Liver (tissue), 8 donors: ENCODE measurements at regions not wholly inside any gene's neighbourhood (a gene's known extent, or its start where the extent isn't known, plus 50 kb on each side); places are given as distances from the start of the nearest gene placed in this dataset.

Experiments used
- DNase-seq: peaks from one replicate; pipeline ENCODE4 v3.0.0-alpha.2; 2017; ENCODE audit warnings: low spot score
- H3K27ac ChIP-seq, 2 donors: one replicate each; pipeline ENCODE4 v1.7.0; 2013; ENCODE audit warnings: inconsistent platforms in 2 of 2, low read length in 2 of 2, control low read depth in 1 of 2, low read depth in 1 of 2, mild to moderate bottlenecking in 1 of 2
- H3K27me3 ChIP-seq, 4 donors: one replicate each; pipeline versions ENCODE4 v1.6.1 to v1.7.0; 2013; ENCODE audit warnings: low read length in 3 of 4, inconsistent platforms in 1 of 4, mild to moderate bottlenecking in 1 of 4, moderate library complexity in 1 of 4; ENCODE audit not compliant: control insufficient read depth in 4 of 4, insufficient read depth in 4 of 4
- H3K36me3 ChIP-seq, 4 donors: one replicate each; pipeline versions ENCODE4 v1.6.1 to v1.7.0; 2013; ENCODE audit warnings: low read length in 3 of 4, mild to moderate bottlenecking in 3 of 4, low read depth in 1 of 4, moderate library complexity in 1 of 4; ENCODE audit not compliant: control insufficient read depth in 4 of 4, insufficient read depth in 3 of 4
- H3K4me1 ChIP-seq, 4 donors: one replicate each; pipeline versions ENCODE4 v1.6.1 to v1.7.0; 2013; ENCODE audit warnings: low read length in 3 of 4, mild to moderate bottlenecking in 3 of 4, moderate library complexity in 1 of 4; ENCODE audit not compliant: control insufficient read depth in 4 of 4, insufficient read depth in 4 of 4
- H3K4me3 ChIP-seq, 3 donors: one replicate each; pipeline versions ENCODE4 v1.6.1 to v1.7.0; 2013; ENCODE audit warnings: low read length in 3 of 3, control low read depth in 1 of 3, low read depth in 1 of 3, mild to moderate bottlenecking in 1 of 3
- H3K9ac ChIP-seq, 2 donors: one replicate each; pipeline ENCODE4 v1.7.0; 2013; ENCODE audit warnings: low read length in 2 of 2, mild to moderate bottlenecking in 2 of 2, moderate library complexity in 2 of 2, control low read depth in 1 of 2, low read depth in 1 of 2
- H3K9me3 ChIP-seq, 4 donors: one replicate each; pipeline versions ENCODE4 v1.6.1 to v1.7.0; 2013; ENCODE audit warnings: low read length in 3 of 4; ENCODE audit not compliant: control insufficient read depth in 4 of 4
- ATF3 ChIP-seq: IDR thresholded peaks from 2 replicates; pipeline ENCODE4 v1.6.1; 2016; ENCODE audit warnings: antibody characterized with exemption
- CTCF ChIP-seq: fragments of 150-350 bp; IDR thresholded peaks from 2 replicates; pipeline ENCODE4 v1.5.1; 2017; ENCODE audit warnings: improper control_type of control experiment, low read depth, low read length; ENCODE audit not compliant: missing input control
- FOXA1 ChIP-seq: IDR thresholded peaks from 2 replicates; pipeline ENCODE4 v1.6.1; 2016; ENCODE audit warnings: antibody characterized with exemption
- FOXA2 ChIP-seq: IDR thresholded peaks from 2 replicates; pipeline ENCODE4 v1.6.1; 2016; ENCODE audit warnings: antibody characterized with exemption
- HNF4A ChIP-seq, 2 donors: conservative IDR thresholded peaks; 2 replicates each; pipeline ENCODE4 v1.6.1; 2016; ENCODE audit warnings: antibody characterized with exemption in 2 of 2, mild to moderate bottlenecking in 2 of 2
- HNF4G ChIP-seq: IDR thresholded peaks from 2 replicates; pipeline ENCODE4 v1.6.1; 2016; ENCODE audit warnings: antibody characterized with exemption
- JUND ChIP-seq, 2 donors: IDR thresholded peaks; 2 replicates each; pipeline ENCODE4 v1.6.1; 2016; ENCODE audit warnings: antibody characterized with exemption in 2 of 2
- MAX ChIP-seq: IDR thresholded peaks from 2 replicates; pipeline ENCODE4 v1.6.1; 2016; ENCODE audit warnings: antibody characterized with exemption
- NR2F2 ChIP-seq: IDR thresholded peaks from 2 replicates; pipeline ENCODE4 v1.6.1; 2016; ENCODE audit warnings: antibody characterized with exemption
- REST ChIP-seq: IDR thresholded peaks from 2 replicates; pipeline ENCODE4 v1.6.1; 2016; ENCODE audit warnings: antibody characterized with exemption, mild to moderate bottlenecking
- SP1 ChIP-seq: IDR thresholded peaks from 2 replicates; pipeline ENCODE4 v1.6.1; 2018; ENCODE audit warnings: antibody characterized with exemption, mild to moderate bottlenecking
- WGBS: extraction: QIAGEN DNeasy Blood & Tissue Kit; methylation state at CpG from one replicate; pipeline ENCODE4 v1.1.7; 2013; 5-methylcytosine and 5-hydroxymethylcytosine counted together
- donor health status: healthy.
- donor health status: healthy.
- donor health status: healthy.
- donor health status: healthy.
- donor health status: healthy.

- Histone ChIP-seq H3K27me3 (no peaks in the 10 kb centered on the region), H3K4me1 (no peaks in the 10 kb centered on the region), H3K36me3 (no peaks in the 10 kb centered on the region), H3K9ac (no peak overlapping the region), H3K9me3 (no peaks in the 10 kb centered on the region), H3K27ac (no peak overlapping the region), H3K4me3 (no peak overlapping the region)
- 76% methylated on average over 4 of the region's 4 CpGs for WGBS
- TF ChIP-seq REST (no peak), HNF4G (no peak), NR2F2 (no peak), FOXA2 (no peak)
- DNase-seq: no peak
These were observed 427.1 kb upstream of the NR2F2 start for GRCh38 chr15:95903352-95903751.

GRCh38 chr15:95910643-95911212 is 419.8 kb upstream of the NR2F2 start:
- WGBS: 85% methylated on average over 11 of the region's 11 CpGs
- TF ChIP-seq SP1 (no peak), MAX (no peak), HNF4A (conservative IDR thresholded peaks at IDR 0.05) (no peak), FOXA2 (no peak), CTCF (no peak), ATF3 (no peak), REST (no peak), FOXA1 (no peak), JUND (IDR thresholded peaks at IDR 0.05) (no peak)
- no peaks in the 10 kb centered on the region for H3K27me3 ChIP-seq

More at GRCh38 chr15:95910643-95911212, 419.8 kb upstream of the NR2F2 start:
- no peak overlapping the region for H3K27ac ChIP-seq
- H3K4me1 ChIP-seq: no peaks in the 10 kb centered on the region
- H3K4me3 ChIP-seq: no peak overlapping the region
- no peaks in the 10 kb centered on the region for H3K36me3 ChIP-seq
- H3K9me3 ChIP-seq: no peaks in the 10 kb centered on the region
- no peak for DNase-seq
- H3K9ac ChIP-seq: no peak overlapping the region
